DMS53 treated with DMSO at 0.1 percent for 48 hours (cell line): ENCODE measurements at regions not wholly inside any gene's neighbourhood (a gene's known extent, or its start where the extent isn't known, plus 50 kb on each side); places are given as distances from the start of the nearest gene placed in this dataset.
"Not testable (repeated sequence)": the region's sequence is repeated elsewhere in the genome, so short reads cannot be mapped to it uniquely, and the experiment has no call there.

ENCODE experiments used
- DNase-seq: peaks from one replicate; lab custom pipeline; 2025; ENCODE audit not compliant: unreplicated experiment; lab: John Stamatoyannopoulos, UW

DNA sequence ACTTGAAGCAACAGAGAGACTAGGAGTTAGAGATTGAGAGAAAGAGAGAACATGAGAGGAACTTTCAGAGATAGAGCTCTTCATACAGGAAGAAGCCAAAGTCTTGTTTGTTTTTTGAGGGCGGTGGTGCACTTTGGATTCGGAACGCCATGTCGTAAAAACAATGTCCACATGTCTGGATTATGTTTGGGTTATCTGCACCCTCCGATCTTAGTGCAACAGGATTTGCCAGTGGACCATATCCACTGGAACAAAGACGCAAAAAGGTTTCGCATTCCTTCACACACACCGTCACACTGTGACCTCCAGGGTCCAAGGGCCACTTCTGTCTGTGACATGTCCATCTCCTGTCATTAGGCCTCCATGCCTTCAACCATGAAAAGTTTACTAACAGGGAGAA, 141.8 kb upstream of the ATP11B start:
- DNase-seq = no peak

DNA sequence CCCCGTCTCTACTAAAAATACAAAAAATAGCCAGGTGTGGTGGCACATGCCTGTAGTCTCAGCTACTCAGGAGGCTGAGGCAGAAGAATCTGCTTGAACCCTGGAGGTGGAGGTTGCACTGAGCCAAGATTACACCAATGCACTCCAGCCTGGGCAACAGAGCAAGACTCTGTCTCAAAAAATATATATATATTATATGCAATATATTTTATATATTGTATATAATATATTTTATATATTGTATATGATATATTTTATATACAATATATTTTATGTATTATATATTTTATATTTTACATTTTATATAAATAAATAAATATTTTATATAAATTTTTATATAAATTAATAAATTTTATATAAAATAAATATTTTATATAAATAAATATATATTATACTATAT, 140.2 kb upstream of the ATP11B start:
- DNase-seq = not testable (repeated sequence)

DNA sequence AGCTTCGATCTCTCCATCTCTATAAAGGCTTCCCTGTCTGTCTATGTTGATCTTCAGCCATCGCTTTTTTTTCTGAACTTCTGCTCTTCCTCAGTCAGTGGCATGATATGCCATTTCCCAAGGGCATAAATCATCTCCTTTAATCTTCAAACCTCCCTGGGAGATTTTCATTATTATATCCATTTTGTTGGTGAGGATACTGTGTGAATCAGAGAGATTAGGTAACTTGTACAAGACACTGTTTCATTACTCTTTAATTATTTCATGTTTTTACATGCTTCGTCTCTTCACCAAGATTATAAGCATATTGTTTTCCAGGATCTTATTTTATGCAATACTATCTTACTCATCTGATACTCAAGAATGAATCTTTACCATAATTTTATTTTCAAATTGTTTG, 124.8 kb upstream of the ATP11B start:
- no peak for DNase-seq

DNA sequence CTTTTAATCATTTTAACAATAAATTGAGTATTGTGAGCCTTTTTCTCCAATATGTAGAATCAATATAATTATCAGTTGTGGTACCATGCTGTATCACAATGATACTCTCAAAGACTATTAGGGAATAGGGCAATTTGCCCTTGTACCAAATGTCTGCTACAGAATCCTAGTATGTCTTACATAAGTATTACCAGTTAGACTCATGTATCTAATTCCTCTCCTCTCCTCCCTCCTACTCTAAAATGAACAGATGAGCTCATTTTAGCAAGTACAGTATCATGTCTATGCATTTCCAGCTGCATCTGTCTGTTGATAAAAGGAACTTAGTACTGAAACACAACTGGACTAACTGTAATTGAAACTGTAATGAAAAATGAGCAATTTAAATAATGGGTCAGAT, 124.3 kb upstream of the ATP11B start:
- DNase-seq = no peak

DNA sequence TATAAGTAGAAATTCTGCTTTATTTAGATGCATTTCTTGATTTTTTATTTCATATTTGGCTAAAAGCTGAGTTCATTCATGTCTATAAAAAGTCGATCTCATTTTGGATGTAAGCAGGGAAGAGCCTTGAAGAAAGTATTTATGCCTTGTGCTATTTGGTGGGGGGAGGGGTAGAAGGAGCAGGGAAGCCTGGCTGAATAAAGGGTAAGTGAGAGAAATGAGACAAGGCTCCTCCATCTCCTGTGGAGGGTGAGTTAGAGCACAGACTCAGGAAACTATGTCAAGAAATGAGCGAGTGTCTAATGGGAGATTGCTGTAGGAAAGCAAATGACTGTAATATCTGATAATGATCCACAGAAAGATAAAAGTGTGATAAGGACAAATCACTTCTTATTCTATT, 121.8 kb upstream of the ATP11B start:
- no peak for DNase-seq

DNA sequence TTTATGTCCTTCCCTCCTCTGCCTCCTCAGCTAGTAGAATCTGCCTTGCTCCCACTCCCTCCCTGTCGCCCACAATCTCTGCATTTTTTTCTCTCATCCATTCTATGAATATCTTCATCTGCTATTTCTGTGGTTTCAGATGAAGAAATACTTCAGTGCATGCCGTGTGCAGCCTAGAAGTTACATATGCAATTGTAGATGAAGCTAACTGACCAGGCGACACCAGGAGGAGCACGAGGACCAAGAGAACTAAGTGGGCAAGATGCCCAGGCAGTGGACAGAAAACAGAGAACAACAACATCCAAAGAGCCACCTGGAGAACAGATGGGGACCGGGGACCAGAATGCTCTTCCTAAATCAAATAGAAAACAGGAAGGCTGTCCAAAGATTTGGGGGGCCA, 121.4 kb upstream of the ATP11B start:
- no peak for DNase-seq

DNA sequence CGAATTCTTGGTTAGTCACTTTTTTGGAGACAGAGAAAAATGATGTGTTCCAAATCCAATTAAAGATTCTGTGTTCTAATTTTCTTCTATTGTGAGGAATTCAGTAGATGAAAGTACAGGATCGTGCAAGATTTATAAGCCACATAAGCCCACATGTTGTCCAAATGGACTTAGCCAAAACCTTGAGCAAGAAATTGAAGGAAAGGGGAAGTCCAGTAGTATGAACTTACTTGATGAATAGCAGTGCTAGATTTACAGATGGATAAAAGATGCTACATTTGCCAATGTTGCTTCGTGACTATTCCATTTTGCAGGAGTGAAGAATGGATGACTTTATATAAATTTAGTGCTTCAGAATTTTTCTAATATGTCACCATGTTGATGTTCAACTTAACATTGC, 120.0 kb upstream of the ATP11B start:
- no peak for DNase-seq

DNA sequence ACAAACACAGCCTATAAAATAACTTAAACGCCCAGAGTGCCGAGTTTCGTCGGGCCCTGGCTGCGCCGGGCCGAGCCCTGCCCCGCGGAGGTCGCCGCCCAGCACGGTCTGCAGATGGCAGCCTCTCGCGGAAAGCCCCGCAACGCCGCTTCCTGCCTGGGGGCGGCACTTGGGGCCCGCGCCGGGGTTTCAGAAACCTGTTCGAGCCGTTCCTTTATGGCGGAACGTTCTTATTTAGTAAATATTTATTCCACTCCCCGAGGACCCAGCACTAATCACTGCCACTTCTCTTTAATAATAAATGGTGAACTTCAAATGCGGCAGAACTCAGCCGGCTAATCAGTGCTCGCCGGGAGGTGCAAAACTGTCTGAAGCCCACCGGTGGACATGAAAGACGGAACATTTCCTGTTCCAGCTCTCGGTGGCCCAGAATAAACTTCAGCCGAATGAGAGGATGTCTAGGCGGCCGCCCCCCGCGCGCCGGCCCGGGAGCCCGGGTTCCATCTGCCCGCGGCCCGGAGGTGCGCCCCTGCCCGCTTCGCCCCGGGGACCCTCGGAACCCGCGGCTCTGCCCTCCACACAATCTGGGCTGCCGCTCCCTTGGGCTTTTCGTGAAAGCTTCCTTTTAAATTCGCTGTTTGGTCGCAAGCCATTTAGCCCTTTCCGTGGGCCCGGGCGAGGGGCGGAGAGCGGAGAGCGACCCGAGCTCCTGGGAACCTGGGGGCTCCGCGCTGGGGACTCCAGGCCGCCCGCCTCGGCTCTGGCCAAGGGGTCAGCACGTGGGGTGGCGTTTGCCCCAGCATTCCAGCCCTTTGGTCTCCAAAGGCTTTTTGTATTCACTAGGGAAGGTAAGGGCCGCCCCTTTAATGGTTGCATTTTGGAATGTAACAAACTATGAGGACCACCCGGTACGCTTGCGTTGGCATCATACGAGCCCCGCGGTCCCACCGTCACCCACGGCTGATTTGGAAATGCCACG, 110.8 kb upstream of the ATP11B start:
- DNase-seq = peak; percentile 20

DNA sequence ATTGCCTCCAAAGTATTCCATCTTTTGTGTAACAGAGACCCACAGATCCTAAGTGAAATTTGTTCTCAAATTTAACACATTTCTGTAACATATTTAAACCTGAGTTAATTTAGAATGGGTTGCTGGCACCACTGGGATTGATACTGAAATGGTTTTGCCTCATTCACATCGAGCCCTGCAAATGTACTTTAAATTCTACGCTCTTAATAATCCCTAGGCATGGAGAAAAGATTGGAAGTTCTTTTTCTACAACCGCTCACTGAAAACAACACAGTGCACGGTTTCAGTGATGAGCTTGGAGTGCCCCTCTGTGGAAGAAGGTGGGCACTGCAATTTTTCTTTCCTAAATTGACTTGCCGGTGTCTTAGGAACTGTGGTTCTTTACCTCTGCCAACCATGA, 109.9 kb upstream of the ATP11B start:
- peak; percentile 63 for DNase-seq

DNA sequence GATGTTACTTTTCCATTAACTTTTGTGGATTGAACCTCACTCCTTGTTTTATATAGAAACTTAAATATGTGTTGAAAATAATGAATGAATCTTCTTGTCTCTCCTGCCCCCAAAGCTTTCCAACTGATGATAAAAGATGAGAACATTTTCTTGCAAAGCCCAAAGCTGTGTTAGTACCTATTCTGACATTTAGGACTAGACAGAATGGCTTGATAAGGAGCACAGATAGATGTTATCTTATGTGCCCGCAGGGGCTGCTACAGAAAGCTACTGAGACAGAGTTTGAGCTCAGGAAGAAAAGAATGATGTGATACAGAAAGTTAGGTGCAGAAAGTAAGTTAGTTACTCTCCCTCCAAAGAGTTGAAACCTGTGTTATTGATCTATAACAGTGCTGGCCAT, 109.4 kb upstream of the ATP11B start:
- DNase-seq = no peak

DNA sequence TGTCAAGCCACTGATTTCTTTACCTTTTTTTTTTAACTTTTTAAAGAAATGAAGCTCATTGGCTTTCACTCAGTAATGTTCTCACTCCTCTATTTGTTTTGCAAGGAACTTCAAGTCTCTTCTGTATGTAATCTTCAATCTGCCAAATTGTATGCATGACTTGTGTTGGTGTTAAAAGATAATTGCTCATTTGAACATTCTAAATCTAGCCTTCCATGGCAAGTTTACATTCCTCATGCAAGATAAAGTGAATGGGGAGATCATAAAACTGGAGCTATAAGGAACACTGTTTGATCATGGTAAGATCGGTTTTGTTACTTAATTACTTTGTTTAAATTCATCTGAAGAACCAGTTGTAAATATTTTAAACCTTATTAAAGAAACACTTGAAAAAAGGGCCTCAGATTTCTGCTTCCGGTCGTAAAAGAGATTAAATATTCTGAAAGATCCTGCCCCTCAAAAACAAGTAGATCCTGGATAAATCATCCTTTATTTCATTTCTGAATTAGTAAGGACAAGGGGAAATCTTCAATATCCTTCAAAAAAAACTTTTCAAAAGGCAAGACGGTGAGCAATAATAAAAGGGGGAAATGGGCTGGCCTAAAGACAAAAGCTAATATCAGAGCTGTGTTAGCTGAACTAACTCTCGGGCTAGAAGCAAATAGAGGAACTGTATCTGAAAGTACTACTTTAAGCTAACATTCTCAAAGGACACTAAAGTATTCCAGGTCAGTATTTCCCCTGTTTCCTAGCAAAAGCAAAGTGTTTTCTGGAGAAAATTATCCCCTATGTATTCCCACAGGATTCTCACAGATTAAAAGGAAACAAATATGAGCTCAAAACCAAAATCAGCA, 107.0 kb upstream of the ATP11B start:
- DNase-seq = no peak

DNA sequence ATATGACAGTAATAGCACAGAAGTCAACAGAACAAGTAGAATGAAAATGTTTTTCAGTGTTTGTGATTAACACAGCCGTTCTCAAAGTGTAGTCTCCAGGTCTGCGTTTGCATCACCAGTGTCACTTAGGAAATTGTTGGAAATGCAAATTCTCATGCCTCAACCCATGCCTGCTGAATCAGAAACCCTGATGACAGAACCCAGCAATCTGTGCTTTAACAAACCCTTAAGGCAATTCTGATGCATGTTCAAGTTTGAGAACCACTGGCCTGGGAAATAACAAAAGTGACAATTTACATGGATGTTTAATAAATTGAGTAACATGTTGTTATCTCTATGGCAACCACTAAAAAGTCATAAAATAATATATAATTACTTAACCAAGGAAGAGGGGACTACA, 103.1 kb upstream of the ATP11B start:
- DNase-seq = no peak

DNA sequence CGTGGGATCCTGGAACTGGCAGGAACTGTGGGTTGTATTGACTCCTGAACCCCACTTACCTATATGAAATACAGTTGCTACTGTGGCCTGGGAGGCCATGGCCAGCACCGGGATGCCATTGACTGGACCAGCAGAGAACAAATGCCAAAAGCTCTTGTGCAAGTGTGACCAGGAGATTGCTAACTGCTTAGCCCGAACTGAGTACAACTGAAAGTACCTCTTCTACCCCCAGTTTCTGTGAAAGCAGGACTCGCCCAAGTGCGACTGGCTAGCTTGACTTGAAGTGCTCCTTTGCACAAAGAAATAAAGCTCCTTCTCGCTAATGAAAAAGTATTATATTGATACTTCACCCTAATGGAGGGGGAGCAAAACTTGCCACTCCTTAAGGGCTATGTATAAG, 101.3 kb upstream of the ATP11B start:
- no peak for DNase-seq

DNA sequence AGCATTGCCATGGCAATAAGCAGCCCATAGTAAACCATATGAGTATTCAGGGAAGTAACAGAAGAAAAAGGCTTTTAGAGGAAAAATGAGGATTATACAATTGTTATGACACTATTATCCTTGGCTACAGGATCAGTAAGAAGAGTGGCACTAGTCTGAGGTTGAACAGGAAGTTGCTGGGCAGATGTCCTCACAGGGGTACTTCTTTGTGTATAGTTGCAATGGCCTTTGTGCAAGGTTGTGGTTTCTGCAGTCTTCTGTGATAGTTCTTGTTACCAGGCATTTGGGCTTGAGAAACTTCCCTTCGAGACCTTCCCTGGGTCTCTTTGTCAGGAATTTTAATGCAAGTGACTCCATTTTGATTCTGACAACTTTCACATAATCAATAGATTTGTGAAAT, 100.6 kb upstream of the ATP11B start:
- DNase-seq = no peak

DNA sequence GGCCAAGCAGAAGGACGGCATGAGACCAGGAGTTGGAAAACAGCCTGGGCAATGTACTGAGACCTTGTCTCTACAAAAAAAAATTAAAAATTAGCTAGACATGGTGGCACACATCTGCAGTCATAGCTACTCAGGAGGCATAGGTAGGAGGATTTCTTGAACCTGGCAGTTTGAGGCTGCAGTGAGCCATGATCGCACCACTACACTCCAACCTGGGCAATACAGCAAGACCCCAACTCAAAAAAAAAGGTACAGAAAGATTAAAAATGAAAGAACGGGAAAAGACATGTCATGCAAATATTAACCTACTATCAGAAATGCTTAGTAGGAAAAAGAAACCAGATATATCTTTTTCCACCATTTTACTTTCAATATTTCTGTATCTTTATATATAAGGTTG, 99.6 kb upstream of the ATP11B start:
- DNase-seq = no peak

DNA sequence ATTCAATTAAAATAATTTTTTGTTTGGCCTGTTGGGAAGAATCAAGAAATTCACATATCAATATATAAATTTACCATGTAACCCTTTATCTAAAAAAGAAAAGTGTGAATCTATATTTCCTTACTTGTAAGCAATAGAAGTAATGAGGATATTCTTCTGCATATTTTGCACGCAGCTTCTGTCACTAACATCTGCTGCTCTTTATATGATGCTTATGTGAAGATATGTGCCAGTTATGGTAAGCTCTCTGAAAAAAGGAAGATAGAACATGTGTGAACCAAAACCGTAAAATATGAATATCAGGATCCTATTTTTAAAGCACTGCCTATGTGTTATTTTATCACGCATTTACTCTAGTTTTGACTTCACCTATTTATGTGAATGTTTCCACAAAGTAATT, 96.4 kb upstream of the ATP11B start:
- DNase-seq = no peak

DNA sequence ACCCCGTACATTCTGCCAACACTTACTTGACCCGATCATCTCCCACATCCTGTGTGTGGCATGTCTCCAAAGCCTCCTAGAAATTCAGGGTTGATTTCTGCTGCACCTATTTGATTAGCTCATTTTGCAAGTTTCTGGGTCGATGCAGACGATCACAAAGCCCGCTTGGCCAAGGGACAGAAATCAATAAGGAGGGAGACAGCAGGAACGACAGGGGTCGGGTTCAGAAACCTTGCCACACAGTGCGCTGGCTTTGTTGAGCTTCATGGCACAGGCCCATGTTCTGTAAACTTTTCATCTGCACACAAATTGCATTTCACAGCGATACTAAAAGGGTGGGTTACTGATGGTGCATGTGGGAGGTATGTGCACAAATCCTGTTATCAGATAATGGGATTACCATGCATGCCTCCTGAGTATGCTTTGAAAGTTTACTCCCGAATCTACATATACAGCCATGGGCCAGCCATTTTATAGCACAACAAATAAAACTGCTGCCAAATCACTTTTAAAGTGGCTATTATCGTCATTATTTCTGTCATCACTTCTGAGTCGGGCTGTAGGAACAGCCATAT, 95.9 kb upstream of the ATP11B start:
- no peak for DNase-seq

DNA sequence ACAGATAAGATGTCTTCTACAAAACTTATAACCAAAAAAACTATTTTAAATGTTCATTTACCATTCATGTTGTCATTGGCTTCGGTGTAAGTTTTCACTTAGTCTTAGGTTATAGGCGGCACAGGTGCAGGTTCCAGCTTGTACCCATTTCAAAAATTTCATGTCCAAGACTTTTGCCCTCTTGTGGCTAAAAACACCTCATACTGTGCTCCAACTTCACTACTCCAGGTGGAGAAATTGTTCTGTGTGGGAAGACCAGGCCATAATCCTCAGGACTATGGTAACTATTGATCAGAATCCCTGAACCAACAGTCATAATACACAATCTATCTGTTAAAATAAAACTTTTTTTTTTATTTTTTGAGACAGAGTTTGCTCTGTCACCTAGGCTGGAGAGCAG, 95.2 kb upstream of the ATP11B start:
- no peak for DNase-seq

DNA sequence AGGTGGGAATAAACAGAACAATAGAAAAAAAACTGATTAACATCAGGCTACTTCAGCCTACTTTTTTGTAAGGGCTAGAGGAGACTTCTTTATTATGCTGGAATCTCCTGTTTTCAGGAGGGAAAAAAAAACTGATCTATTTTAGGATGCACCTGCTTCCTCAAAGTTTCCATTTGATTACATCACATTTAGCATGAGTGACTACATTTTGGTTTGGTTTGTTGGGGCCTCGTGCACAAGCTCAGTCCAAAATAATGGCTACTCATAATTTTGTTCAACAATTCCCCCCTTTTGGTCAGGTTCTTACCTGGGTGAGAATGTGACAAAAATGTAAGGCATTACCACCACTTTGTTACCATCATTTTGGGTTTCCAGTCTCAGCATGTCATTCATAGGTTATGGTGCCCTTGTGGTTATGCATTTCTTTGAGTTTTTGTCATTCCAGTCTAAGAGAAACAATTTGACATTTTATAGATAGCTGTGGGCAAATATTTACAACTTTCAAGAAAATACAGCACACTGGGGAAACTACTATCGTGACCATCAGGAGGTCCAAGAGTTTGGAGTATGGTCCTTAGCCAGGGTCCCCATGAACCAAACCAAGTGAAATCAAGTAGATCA, 93.6 kb upstream of the ATP11B start:
- no peak for DNase-seq

DNA sequence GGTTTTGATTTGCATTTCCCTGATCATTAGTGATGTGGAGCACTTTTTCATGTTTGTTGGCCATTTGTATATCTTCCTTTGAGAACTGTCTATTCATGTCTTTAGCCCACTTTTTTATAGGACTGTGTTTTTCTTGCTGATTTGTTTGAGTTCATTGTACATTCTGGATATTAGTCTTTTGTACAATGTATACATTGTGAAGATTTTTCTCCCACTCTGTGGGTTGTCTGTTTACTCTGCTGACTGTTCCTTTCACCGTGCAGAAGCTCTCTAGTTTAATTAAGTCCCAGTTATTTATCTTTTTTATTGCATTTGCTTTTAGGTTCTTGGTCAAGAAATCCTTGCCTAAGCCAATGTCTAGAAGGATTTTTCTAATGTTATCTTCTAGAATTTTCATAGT, 91.1 kb upstream of the ATP11B start:
- no peak for DNase-seq

DNA sequence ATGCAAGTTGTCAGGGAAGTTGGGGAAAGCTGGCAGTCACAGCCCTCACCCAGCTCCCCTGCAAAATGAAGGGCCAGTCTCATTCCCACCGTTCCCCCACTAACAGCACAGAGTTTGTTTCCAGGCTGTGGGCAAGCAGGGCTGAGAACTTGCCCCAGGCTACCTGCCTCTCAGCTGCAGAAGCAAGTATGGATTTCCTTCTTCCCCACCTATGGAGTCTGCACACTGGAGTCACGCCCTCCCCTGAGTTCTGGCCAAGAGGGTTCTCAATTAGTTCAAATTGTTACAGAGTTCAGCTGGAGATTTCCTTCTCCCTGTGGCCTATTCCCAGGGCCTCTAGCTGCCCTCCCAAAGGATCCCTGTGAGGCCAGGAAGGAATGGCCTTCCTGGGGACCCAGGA, 90.1 kb upstream of the ATP11B start:
- no peak for DNase-seq
